Activated T-helper 1 cell treated with anti-CD3 and anti-CD28 coated beads, Interleukin-12 subunit alpha, Interleukin-12 subunit beta, Interleukin-2, Interleukin-4 antibody, amounts not matched to agents 30 ng/mL and 10 ng/mL and 1 ng/mL, durations not matched to agents 14 hours and 24 hours and 36 hours (primary cell): ENCODE measurements at regions not wholly inside any gene's neighbourhood (a gene's known extent, or its start where the extent isn't known, plus 50 kb on each side); places are given as distances from the start of the nearest gene placed in this dataset.

Experiments
- DNase-seq: peaks from one replicate; pipeline ENCODE4 v3.0.0; 2021; ENCODE audit warnings: low spot score
- H3K27ac Mint-ChIP-seq: one replicate; pipeline ENCODE4 v1.8.0; 2021; ENCODE audit warnings: mild to moderate bottlenecking, mixed read lengths
- H3K27me3 Mint-ChIP-seq: one replicate; pipeline ENCODE4 v1.8.0; 2022; ENCODE audit warnings: mild to moderate bottlenecking, moderate library complexity, mixed read lengths; ENCODE audit not compliant: insufficient read depth
- H3K36me3 Mint-ChIP-seq: one replicate; pipeline ENCODE4 v1.8.0; 2021; ENCODE audit warnings: low read depth, mixed read lengths
- H3K4me1 Mint-ChIP-seq: one replicate; pipeline ENCODE4 v1.8.0; 2021; ENCODE audit warnings: low read depth, mixed read lengths
- H3K4me3 Mint-ChIP-seq: one replicate; pipeline ENCODE4 v1.8.0; 2021; ENCODE audit warnings: mild to moderate bottlenecking, moderate library complexity, mixed read lengths
- H3K9me3 Mint-ChIP-seq: one replicate; pipeline ENCODE4 v1.8.0; 2021; ENCODE audit warnings: mixed read lengths
- intact Hi-C: fragments of 100-400 bp; cut with micrococcal nuclease; formaldehyde crosslinking; loops from one replicate; pipeline ENCODE4 v1.15.1; 2024

DNA sequence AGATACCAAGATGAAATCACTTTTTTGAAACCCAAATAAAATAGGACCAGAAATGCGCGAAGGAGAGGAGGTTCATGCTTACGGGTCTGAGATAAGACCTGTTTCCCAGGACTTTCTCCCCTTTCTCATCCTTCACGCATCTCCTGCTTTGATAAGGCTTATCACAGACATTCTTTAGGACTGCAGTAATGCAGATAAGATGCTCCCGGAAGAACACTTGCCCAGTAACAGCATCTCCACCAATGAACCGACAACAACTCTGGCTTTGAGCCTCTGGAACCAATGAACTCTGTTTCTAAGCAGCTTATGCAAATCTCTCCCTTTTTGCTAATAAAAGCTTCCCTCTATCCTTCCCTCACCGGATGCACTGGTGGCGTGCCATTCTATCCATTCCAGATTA, 783.4 kb upstream of the ARGLU1 start:
- intact Hi-C loops, result no loop called here

GRCh38 chr13:107348925-107349324, 781.0 kb upstream of the ARGLU1 start:
- intact Hi-C loops, result no loop called here
- Mint-ChIP-seq H3K4me1 (no peaks in the 10 kb centered on the region), H3K9me3 (peaks cover 3% of the 10 kb centered on the region), H3K36me3 (no peaks in the 10 kb centered on the region), H3K27me3 (no peaks in the 10 kb centered on the region), H3K4me3 (no peak overlapping the region), H3K27ac (no peak overlapping the region)
- no peak for DNase-seq

More for the DNA sequence above, 783.4 kb upstream of the ARGLU1 start:
- Mint-ChIP-seq H3K27me3 (no peaks in the 10 kb centered on the region), H3K27ac (no peak overlapping the region), H3K36me3 (no peaks in the 10 kb centered on the region), H3K9me3 (peaks cover 3% of the 10 kb centered on the region), H3K4me3 (no peak overlapping the region), H3K4me1 (no peaks in the 10 kb centered on the region)
- no peak for DNase-seq

- Mint-ChIP-seq H3K27ac (no peak overlapping the region), H3K9me3 (peaks cover 3% of the 10 kb centered on the region), H3K36me3 (no peaks in the 10 kb centered on the region), H3K4me1 (no peaks in the 10 kb centered on the region), H3K4me3 (no peak overlapping the region), H3K27me3 (no peaks in the 10 kb centered on the region)
- DNase-seq, result no peak
- intact Hi-C loops, result no loop called here
These were observed 780.5 kb upstream of the ARGLU1 start for GRCh38 chr13:107348471-107348870.

- no peak for DNase-seq
- H3K27ac Mint-ChIP-seq, result no peak overlapping the region
- intact Hi-C loops, result no loop called here
- peaks cover 5% of the 10 kb centered on the region for H3K9me3 Mint-ChIP-seq
- no peaks in the 10 kb centered on the region for H3K27me3 Mint-ChIP-seq
- no peaks in the 10 kb centered on the region for H3K36me3 Mint-ChIP-seq
- no peak overlapping the region for H3K4me3 Mint-ChIP-seq
- H3K4me1 Mint-ChIP-seq, result no peaks in the 10 kb centered on the region
These were observed 779.9 kb upstream of the ARGLU1 start for GRCh38 chr13:107347641-107348369.

- Mint-ChIP-seq H3K36me3 (no peaks in the 10 kb centered on the region), H3K4me1 (no peaks in the 10 kb centered on the region), H3K9me3 (peaks cover 8% of the 10 kb centered on the region), H3K27me3 (no peaks in the 10 kb centered on the region), H3K4me3 (no peak overlapping the region), H3K27ac (no peak overlapping the region)
- intact Hi-C loops, result no loop called here
- no peak for DNase-seq
These were observed 774.8 kb upstream of the ARGLU1 start for GRCh38 chr13:107342747-107343146.

GRCh38 chr13:107339209-107339608, 771.3 kb upstream of the ARGLU1 start:
- Mint-ChIP-seq H3K4me3 (no peak overlapping the region), H3K9me3 (peaks cover 8% of the 10 kb centered on the region), H3K4me1 (no peaks in the 10 kb centered on the region), H3K27me3 (no peaks in the 10 kb centered on the region), H3K36me3 (no peaks in the 10 kb centered on the region), H3K27ac (no peak overlapping the region)
- DNase-seq, result no peak
- intact Hi-C loops, result no loop called here

GRCh38 chr13:107332188-107332587, 764.3 kb upstream of the ARGLU1 start:
- no peak overlapping the region for H3K27ac Mint-ChIP-seq
- intact Hi-C loops, result no loop called here
- H3K4me3 Mint-ChIP-seq, result no peak overlapping the region
- H3K27me3 Mint-ChIP-seq, result no peaks in the 10 kb centered on the region
- H3K4me1 Mint-ChIP-seq, result no peaks in the 10 kb centered on the region
- DNase-seq, result no peak
- H3K9me3 Mint-ChIP-seq, result no peaks in the 10 kb centered on the region
- H3K36me3 Mint-ChIP-seq, result no peaks in the 10 kb centered on the region

DNA sequence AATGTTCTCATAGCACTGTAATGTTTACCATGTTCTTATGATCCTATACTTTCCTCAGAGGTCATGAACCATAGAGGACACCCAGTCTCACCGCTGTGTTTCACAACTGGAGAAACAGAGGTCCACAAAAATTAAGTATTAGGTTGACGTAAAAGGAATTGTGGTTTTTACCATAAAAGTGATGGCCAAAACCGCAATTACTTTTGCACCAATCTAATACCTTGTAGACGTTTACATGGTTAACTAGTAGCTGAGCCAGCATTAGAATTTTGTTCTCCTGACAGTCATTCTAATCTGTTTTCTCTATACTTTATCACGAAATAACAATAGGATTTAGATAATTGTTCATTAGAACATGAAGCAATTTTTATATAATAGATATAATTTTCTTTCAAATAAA, 763.4 kb upstream of the ARGLU1 start:
- intact Hi-C loops, result no loop called here
- Mint-ChIP-seq H3K36me3 (no peaks in the 10 kb centered on the region), H3K4me1 (no peaks in the 10 kb centered on the region), H3K27ac (no peak overlapping the region), H3K4me3 (no peak overlapping the region), H3K9me3 (no peaks in the 10 kb centered on the region), H3K27me3 (no peaks in the 10 kb centered on the region)
- no peak for DNase-seq

- Mint-ChIP-seq H3K9me3 (no peaks in the 10 kb centered on the region), H3K36me3 (no peaks in the 10 kb centered on the region), H3K27me3 (no peaks in the 10 kb centered on the region), H3K4me3 (no peak overlapping the region), H3K4me1 (no peaks in the 10 kb centered on the region), H3K27ac (no peak overlapping the region)
- no peak for DNase-seq
- intact Hi-C loops, result no loop called here
These were observed 762.5 kb upstream of the ARGLU1 start for GRCh38 chr13:107330484-107330883.

DNA sequence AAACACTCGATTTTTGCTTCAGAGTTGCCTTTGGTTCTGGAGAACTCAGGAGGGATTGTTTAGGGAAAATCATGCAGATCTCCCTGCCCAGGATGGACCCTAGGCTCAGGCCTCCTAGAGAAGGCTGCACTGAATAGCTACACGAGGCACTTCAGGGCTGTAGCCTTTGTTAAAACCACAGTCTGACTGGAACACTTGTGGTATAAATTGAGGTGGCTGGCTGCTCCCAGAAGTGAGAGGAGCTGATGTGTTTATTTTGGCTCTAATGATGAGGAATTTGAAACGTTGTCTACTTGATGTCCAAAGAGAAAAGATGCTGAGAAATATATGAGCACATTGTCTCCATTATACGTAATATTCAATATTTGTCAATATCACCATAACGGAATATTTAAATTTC, 762.1 kb upstream of the ARGLU1 start:
- intact Hi-C loops, result no loop called here
- H3K27ac Mint-ChIP-seq, result no peak overlapping the region
- no peak for DNase-seq
- H3K4me1 Mint-ChIP-seq, result no peaks in the 10 kb centered on the region
- no peaks in the 10 kb centered on the region for H3K27me3 Mint-ChIP-seq
- no peaks in the 10 kb centered on the region for H3K36me3 Mint-ChIP-seq
- no peak overlapping the region for H3K4me3 Mint-ChIP-seq
- H3K9me3 Mint-ChIP-seq, result no peaks in the 10 kb centered on the region

GRCh38 chr13:107324416-107325204, 756.7 kb upstream of the ARGLU1 start:
- no peaks in the 10 kb centered on the region for H3K4me1 Mint-ChIP-seq
- H3K27ac Mint-ChIP-seq, result no peak overlapping the region
- no peak for DNase-seq
- intact Hi-C loops, result no loop called here
- H3K4me3 Mint-ChIP-seq, result no peak overlapping the region
- H3K36me3 Mint-ChIP-seq, result no peaks in the 10 kb centered on the region
- no peaks in the 10 kb centered on the region for H3K27me3 Mint-ChIP-seq
- no peaks in the 10 kb centered on the region for H3K9me3 Mint-ChIP-seq

GRCh38 chr13:107322228-107322627, 754.3 kb upstream of the ARGLU1 start:
- DNase-seq, result no peak
- no peak overlapping the region for H3K4me3 Mint-ChIP-seq
- H3K36me3 Mint-ChIP-seq, result no peaks in the 10 kb centered on the region
- no peaks in the 10 kb centered on the region for H3K9me3 Mint-ChIP-seq
- no peaks in the 10 kb centered on the region for H3K27me3 Mint-ChIP-seq
- H3K4me1 Mint-ChIP-seq, result no peaks in the 10 kb centered on the region
- intact Hi-C loops, result no loop called here
- H3K27ac Mint-ChIP-seq, result no peak overlapping the region

- H3K9me3 Mint-ChIP-seq, result peaks cover 7% of the 10 kb centered on the region
- no peak overlapping the region for H3K27ac Mint-ChIP-seq
- H3K4me1 Mint-ChIP-seq, result no peaks in the 10 kb centered on the region
- H3K27me3 Mint-ChIP-seq, result no peaks in the 10 kb centered on the region
- no peak overlapping the region for H3K4me3 Mint-ChIP-seq
- DNase-seq, result no peak
- H3K36me3 Mint-ChIP-seq, result no peaks in the 10 kb centered on the region
- intact Hi-C loops, result no loop called here
These were observed 737.2 kb upstream of the ARGLU1 start for GRCh38 chr13:107305178-107305577.
